HG02588 (cell line): ENCODE measurements at regions not wholly inside any gene's neighbourhood (a gene's known extent, or its start where the extent isn't known, plus 50 kb on each side); places are given as distances from the start of the nearest gene placed in this dataset.

ENCODE experiments used
- ATAC-seq: cut with Tn5 transposase; IDR thresholded peaks from one replicate; pipeline ENCODE4 v1.9.1; 2021; ENCODE audit warnings: mild to moderate bottlenecking, moderate library complexity; ENCODE audit not compliant: unreplicated experiment

DNA sequence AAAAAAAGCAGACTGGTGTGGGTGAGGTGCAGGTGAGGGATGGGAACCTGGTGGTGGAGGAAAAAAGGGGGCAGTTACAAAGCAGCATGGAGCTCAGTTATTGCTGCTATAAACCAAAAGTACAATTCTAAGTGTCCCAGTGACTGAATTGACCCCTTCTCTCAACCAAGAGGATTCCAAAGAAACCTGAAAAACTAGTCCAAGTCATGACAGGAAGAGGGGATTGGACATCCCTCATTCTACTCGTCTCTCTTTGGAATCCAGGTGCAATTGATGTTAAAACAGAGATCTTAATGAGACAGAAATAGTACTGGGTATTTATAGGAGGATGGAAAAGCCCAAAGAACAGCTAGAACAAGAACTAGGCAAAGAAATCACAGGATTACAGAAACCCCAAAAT, 322.3 kb upstream of the IGFBP3 start:
- no peak for ATAC-seq

DNA sequence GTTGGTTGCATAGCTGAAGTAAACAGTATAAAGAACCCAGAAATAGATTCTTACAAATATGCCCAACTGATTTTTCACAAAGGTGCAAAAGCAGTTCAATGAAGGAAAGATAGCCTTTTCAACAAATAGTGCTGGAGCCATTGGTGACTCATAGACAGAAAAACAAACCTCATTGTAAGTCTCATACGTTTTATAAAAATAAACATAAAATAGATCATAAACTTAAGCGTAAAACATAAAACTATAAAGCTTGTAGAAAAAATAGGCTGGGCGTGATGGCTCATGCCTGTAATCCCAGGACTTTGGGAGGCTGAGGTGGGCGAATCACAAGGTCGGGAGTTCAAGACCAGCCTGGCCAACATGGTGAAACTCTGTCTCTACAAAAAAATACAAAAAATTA, 318.8 kb upstream of the IGFBP3 start:
- no peak for ATAC-seq

DNA sequence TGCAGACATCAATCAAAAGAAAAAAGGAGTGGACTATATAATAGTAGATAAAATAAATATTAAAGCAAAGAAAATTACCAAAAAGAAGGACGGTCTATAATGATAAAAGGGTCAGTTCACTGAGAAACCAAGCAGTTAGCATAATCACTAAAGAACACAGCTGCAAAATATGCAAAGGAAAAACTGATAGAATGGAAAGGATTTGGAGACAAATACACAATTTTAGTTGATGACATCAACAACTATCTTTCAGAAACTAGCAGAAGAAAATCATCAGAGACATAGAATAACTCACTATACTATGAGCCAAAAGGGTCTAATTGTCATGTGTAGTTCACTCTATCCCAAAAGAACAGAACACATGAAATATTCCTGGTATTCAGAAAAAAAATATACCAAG, 316.4 kb upstream of the IGFBP3 start:
- ATAC-seq = no peak

DNA sequence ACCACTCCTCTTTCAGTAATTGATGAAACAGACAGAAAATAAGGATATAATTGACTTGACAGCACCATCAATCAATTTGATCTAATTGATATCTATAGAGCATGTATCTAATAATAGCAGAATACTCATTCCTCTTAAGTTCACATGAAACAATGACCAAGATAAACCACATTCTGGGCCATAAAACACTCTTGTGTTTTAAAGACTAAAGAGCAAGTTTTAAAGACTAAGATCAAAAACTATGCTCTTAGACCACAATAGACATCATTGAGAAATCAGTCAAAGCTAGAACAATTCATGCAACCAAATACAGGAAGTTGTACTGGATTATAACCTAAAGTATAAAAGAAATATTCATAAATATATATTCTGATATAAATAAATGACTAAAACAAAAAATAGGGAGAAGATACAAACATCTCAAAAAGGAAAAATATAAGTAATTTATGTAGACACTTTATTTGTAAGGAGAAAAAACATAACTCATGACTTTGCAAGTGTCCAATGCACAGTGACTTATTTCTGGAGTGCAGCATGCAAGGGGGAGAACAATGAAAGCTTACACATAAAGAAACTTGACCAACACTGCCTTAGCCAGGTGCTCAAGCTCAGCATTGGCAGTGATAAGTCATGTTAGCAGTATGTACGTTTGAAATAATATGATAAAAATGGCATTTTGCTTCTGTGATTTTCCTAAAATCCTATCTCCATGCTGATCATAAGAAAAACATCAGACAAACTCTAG, 312.7 kb upstream of the IGFBP3 start:
- ATAC-seq = no peak

DNA sequence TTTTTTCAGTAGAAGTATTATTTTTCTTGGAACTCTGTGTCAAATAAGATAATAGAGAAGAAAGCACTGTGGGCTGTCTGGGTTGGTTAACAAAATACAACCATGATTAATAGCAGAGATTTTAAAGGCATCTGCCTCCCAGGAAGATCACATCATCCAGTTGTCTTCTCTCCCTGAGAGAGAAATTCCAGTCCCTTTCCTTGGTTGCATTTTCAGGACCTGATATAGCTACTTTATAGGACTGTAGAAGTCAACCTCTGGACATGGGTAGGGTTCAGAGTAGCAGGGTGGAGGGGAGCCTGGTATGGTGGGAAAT, 309.9 kb upstream of the IGFBP3 start:
- no peak for ATAC-seq

DNA sequence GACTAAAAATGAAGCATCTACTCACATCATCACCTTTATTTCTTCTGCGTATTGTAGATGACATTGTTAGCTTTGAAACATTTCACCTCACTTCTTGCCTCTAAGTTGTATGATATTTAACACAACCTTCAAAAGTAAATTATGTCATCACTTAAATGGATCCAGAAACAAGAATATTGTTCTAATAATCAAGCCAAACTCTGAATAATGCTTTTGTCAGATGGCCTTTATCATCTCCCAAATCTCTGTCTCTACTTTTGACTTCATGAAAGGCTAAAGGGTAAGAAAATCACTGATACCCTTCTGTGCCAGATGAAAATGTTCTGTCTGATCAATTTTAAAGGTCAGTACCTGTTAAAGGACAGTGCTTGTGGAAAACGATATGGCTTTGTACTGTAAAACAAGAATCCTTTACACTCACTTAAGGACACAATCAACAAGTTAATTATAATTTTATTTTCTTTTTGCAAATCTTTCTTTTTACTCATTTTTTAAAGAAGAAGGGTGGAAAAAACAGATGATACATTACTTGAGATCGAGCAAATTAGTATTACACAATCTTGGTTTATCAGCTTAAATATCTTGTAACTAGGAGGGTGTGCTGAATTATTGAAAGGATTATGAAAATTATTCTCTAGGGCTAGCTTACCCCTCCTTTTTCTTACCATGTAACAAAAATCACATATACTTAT, 309.4 kb upstream of the IGFBP3 start:
- no peak for ATAC-seq

DNA sequence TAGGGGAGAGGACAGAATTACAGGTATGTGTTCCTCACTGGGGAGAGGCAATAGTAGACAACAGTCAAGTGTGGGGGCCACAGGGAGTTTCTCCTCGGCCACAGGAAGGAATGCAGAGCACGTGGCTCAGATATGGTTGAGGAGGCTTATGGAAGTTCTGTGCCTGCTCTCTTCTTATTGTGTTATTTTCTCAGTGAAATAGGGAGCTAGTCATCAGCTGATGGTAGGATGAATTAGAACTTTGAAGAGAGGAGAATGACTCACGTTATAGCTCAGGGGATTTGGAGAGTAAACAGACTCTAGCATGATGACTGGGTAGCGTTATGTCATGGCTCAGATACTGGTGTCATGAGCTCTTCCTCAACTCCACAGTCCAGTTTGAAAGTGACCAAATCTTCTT, 308.3 kb upstream of the IGFBP3 start:
- ATAC-seq = no peak

DNA sequence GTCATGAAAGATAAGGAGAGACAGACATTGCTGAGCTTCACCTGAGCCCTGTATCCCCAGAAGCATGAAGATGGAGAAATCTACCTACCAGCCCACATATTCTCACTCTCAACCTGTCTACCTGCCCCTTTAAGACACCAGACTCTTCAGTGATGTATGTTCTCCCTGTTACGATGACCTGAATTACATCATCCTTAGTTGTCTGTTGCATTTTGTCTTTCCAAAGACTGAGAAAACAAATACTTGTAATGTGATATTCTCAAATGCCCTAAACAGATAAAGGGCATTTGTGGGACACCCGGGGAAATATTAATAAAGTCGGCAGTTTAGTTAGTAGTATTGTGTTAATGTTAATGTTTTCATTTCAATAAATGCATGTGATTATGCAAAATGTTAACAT, 305.8 kb upstream of the IGFBP3 start:
- ATAC-seq = no peak

DNA sequence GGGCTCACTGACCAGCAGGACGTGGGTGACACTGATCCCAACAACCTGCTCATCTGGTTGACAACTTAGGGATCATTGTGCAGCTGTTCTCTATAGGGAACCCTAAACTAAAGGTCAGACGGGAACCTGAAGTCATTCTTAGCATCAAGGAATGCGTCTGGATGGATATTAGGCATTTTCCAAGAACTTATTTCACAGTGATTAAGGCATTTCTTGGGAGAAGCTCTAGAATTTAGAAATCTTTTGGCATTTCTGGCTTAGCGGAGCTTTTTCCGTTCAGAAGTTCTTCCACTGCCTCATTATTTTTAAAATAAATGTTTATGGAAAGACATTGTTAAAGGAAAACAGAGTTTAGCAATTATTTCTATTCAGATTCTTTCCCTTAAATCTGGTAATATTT, 303.3 kb upstream of the IGFBP3 start:
- no peak for ATAC-seq

DNA sequence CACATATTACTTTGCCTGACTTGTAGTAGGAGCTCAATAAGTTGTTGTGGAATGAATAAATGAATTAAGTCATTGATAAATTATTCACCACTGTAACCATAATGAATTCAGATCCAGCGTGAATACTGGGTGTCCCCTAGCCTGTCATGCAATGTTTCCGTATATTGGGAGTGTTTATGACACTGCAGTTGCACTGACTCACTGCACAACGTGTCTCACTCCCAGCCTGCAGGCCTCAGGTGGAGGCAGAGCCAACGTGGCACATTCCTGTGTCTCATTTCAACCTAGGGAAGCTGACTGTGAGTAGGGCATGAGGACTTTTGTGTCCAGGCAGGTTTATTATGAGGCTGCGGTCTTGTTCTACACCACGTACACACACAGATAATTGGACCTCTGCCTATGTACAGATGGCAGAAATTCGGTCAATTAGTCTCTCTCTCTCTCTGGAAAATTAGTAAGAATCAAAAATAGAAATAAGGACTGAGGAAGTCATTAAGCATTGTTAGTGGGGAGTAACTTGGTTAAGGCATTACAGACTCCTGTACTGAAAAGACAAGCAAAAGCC, 299.1 kb upstream of the IGFBP3 start:
- no peak for ATAC-seq

DNA sequence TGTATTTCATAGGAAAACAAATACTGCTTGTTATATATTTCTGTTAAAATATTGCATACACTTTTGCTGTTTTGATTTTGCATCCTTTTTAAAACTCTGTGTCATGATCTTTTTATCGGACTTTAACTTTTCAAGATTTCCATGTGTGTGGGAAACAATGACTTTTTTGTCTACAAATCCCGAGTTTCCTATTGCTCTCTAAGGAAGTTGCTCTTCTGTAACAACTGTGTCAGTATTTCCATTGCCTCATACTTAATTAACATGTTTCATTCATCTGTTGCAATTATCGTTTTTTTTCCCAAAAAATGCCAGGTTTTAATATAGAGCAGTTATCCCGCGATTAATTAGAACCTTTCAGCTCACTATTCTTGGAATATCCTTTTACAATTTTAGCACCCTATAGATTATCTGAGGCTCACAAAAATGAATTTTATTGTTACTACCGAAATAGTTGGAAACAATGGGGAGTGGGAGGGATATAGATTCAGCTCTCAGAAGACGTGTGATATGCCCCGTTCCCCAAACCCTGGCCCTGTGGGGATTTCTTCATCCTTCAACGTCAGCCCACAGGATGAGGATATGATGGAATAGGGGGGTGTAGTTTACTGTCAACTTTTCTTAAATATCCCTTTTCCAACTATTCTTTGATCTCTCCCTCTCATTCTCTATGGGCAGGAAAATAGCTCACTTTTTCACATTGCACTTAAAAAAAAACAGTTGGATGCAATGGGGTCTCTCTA, 297.6 kb upstream of the IGFBP3 start:
- no peak for ATAC-seq

DNA sequence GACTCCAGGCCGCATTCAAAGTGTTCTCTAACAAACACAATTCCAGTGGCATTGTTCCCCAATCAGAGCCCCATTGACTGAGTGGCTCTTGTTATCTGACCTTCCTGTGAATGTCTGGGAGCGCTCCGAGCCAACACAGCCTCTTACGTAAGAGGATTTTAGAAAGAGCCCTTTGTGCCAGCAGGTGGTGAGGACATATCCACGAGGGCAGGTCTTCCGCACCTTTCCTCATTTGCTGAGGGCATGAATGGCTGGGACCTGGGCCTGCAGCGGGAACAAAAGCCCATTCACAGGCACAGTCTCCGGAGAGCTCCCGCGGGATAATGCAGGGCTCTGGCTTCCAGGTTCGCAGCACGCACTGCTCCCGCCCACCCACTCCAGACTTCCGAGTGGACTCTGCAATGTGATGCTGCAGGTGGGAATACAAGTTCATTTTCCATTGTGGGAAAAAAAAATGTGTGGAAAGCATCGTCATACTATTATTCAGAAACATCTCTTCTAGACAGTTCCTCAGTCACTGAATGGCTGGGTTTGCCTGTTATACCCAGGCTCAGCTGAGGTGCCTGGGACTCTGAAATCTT, 295.0 kb upstream of the IGFBP3 start:
- ATAC-seq = no peak

DNA sequence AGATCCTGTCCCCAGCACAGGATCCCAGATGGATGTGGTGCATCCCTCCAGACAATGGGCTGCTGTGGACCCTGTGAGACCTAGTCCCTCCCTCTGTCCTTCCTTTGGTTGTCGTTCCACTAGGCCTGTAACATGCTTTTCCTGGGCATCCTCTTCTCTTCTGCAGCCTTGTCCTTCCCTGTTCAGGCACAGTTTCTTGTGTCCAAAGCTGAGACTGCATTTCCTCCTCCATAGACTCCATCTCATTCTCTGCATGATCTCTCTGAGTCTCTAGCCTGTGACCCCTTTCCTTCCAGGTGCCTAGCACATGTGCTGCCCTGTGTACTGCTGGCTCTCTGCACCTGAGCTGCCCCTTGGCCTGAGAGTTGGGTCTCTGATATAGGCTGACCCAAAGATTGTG, 293.5 kb upstream of the IGFBP3 start:
- no peak for ATAC-seq

DNA sequence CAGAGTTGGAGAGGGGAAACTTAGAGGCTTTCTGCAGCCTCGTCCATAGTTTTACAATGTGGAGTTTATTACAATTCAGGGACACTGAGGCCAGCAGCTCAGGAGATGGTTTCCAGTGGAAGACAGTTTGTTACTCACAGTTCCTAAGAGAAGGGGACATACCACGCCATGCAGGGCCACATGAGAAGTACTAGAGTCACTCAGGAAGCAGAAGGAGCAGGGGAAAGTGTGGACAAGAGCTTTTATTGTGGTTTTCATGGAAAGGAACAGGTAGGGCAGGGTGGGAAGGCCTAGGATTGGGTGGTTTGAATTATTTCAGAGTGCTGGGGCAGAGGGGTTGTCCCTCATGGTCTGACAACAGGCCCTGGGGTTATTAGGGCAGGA, 292.1 kb upstream of the IGFBP3 start:
- no peak for ATAC-seq

DNA sequence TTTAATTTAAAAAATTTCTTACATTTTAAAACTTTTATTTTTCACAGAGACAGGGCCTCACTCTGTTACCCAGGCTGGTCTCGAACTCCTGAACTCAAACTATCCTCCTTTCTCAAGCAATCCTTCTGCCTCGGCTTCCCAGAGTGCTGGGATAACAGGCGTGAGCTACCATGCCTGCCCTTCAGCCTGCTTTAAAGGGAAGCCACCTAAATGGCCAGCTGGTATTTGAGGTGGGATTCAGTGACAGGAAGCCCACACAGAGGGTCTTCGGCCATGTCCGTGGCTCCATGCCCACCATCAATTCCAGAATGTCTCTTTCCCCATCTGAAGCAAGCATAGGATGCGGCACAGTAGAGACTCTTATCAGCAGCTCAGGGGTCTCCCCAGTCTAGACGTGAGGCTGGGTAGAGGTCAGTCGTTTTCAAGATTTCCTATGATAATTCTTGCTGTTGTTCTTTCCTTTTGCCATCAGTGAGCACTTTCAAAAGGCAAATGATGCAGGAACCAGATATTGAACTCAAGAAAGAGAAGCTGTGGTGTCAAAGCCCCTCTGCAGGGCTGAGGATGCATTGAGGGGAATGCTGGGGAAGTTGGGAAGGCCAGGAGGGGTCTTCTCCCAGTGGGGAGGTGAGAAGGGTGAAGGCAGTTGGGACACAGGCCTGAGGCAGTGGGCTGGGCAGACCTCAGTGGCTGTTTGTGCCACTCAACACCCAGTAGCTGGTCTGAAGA, 291.5 kb upstream of the IGFBP3 start:
- ATAC-seq = no peak

DNA sequence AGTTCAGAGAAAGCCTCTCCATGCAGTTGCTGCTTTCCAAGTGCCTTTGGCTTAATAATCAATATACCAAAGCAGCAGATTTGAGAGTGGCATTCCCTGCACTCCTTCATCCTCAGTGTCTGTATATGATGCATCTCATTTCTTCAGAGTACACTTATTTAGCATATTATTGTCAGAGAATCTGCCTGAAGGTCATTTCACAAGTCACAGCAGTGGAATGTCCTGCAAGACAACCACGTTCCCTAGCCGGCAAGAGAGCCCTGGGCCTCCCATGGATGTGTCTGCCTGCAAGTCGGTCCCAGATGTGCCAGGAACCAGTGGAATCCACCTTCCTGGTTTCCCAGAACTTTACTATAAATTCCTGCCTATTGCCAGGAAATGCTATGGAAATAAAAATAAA, 289.4 kb upstream of the IGFBP3 start:
- ATAC-seq = no peak

DNA sequence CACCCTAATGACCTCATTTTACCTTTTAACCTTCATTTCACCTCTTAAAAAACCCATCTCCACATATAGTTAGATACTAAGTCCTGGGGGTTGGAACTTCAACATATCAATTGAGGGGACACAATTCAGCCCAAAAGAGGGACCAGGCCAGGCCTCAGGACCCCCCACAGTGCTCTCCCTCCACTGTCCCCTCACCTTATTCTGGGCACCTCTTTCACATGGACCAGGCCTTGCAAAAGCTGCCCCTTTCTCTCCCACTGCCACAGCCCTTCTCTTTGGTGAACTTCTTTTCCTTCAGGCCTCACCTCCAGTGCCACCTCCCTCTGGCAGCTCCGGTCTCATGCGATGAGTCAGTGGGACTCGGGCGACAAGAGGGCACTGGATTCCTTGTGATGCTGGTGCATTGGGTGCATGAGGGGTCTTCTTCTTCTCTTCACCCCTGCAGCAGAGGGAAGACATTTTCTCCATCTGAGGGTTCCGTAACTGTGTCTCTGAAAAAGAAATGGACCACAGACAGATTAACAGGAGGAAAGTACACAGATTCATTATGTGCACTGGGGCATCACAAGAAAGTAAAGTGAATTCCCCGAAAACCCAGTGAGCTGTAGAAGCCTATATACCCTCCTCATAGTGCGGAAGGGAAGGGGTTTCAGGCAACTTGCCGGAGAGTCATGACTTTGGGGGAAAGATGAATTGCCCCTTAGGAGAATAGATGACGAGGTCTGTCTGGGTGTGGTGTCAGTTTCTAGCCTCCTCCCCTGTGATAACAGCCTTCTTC, 288.7 kb upstream of the IGFBP3 start:
- no peak for ATAC-seq

DNA sequence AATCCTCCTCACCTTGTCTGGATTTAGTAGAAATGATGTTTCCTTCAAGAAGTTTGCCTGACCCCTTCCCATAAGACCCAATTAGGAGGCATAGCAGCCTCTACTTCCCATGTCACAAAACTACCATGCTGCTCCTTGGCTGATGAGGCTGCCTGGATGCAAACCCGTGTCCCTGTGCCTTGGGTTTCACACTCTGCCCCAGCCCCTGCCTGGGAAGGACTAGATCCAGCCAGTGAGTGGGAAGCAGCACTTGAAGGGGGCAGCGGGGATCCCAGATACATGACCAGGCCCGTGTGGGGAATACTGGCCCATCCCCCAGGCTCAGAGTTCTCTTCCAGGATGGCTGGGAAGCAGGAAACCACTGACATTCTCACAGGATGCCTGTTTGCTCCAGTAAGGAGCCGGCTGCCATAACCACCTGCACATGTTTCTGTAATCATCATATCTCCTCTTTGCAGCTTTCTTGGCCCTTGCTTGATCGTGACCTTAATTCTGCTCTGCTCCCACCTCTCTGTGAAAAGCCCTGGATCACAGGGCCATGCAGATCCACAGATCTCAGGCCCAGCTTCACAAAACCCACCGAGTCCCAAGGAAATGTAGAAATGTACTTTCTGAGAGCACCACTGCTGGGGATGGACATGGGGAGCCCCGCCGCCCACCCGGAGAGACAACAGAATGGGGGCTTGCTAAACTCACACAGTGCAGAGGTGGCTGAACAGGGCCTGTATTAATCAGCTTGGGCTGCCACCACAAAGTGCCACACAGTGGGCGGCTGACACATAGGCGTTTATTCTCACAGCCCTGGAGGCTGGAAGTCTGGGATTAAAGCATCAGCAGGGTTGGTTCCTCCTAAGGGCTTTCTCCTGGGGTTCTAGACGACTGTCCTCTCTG, 287.8 kb upstream of the IGFBP3 start:
- no peak for ATAC-seq

DNA sequence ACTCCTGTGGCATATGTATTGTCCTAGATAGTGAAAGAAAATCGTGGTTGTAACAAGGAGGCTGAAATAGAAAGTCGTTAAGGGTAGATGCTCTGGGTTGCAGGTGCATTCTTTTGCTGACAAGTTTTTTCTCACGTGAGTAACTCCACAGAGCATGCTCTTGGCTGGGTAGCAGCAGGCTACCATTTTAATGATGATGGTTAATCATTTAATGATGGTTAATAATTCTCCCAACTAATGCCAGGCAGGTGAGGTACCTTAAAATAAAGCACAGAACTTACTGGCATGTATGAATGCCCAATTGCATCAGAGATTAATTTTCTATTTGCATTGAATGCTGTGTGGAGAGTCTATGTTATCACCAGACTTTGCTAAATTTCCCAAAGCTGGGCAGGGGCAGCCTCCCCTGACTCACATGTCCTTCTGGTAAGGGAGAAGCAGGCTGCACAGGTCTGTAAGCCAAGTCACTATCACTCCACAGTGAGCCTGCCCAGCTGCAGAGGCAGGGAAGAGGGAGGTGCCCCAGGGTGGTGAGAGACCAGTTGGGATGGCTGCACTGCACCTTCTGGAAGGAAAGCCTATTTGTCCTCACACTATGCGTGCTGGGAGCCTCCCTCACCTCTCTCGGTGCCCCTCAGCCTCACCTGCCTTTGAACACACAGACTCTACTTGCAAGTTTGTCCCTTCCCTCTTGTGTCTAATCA, 287.0 kb upstream of the IGFBP3 start:
- ATAC-seq = no peak
